ENCODE measurements at regions not wholly inside any gene's neighbourhood (a gene's known extent, or its start where the extent isn't known, plus 50 kb on each side); places are given as distances from the start of the nearest gene placed in this dataset.

- peaks cover 57 to 86% of the 10 kb centered on the region in 2 donors for H3K4me1 ChIP-seq (ENCODE audit: control insufficient read depth in 2 of 2, insufficient read depth in 2 of 2, low read length in 2 of 2)
- H3K36me3 ChIP-seq (ENCODE audit: control insufficient read depth in 2 of 2, insufficient read depth in 2 of 2, low read length in 1 of 2), result no peaks in the 10 kb centered on the region
- H3K27ac ChIP-seq (ENCODE audit: low read depth in 1 of 2, low read length in 1 of 2), result peak overlapping the region; percentile 72 to 89
- H3K4me3 ChIP-seq (ENCODE audit: low read length in 2 of 2), result peak overlapping the region in 1 of 2 donors; percentile 11
- peaks cover 0 to 7% of the 10 kb centered on the region in 2 donors for H3K9me3 ChIP-seq (ENCODE audit: control insufficient read depth in 2 of 2, insufficient read depth in 1 of 2, low read length in 1 of 2)
- peak; percentile 87 to 98 (median 96) for DNase-seq (ENCODE audit: low read depth in 6 of 9, low spot score in 9 of 9)
- WGBS, result 7% methylated on average over 6 of the region's 6 CpGs
- no peaks in the 10 kb centered on the region for H3K27me3 ChIP-seq (ENCODE audit: control insufficient read depth in 2 of 2, insufficient read depth in 1 of 2, low read length in 1 of 2)
These were observed 318.9 kb upstream of the GATB start for GRCh38 chr4:152079543-152080293.

GRCh38 chr4:152079079-152079478 lies 318.3 kb upstream of the GATB start:
- Histone ChIP-seq H3K27ac (ENCODE audit: low read depth in 1 of 2, low read length in 1 of 2) (peak overlapping the region; percentile 72 to 89), H3K9me3 (ENCODE audit: control insufficient read depth in 2 of 2, insufficient read depth in 1 of 2, low read length in 1 of 2) (peaks cover 0 to 7% of the 10 kb centered on the region in 2 donors), H3K4me1 (ENCODE audit: control insufficient read depth in 2 of 2, insufficient read depth in 2 of 2, low read length in 2 of 2) (peaks cover 56 to 86% of the 10 kb centered on the region in 2 donors), H3K27me3 (ENCODE audit: control insufficient read depth in 2 of 2, insufficient read depth in 1 of 2, low read length in 1 of 2) (no peaks in the 10 kb centered on the region), H3K36me3 (ENCODE audit: control insufficient read depth in 2 of 2, insufficient read depth in 2 of 2, low read length in 1 of 2) (no peaks in the 10 kb centered on the region), H3K4me3 (ENCODE audit: low read length in 2 of 2) (peak overlapping the region in 1 of 2 donors; percentile 5)
- no peak for DNase-seq (ENCODE audit: low read depth in 6 of 9, low spot score in 9 of 9)
- WGBS, result 93% methylated on average over 3 of the region's 3 CpGs

GRCh38 chr4:152077582-152077981 lies 316.8 kb upstream of the GATB start:
- 95% methylated on average over 2 of the region's 2 CpGs for WGBS
- Histone ChIP-seq H3K36me3 (ENCODE audit: control insufficient read depth in 2 of 2, insufficient read depth in 2 of 2, low read length in 1 of 2) (no peaks in the 10 kb centered on the region), H3K9me3 (ENCODE audit: control insufficient read depth in 2 of 2, insufficient read depth in 1 of 2, low read length in 1 of 2) (peaks cover 0 to 7% of the 10 kb centered on the region in 2 donors), H3K4me1 (ENCODE audit: control insufficient read depth in 2 of 2, insufficient read depth in 2 of 2, low read length in 2 of 2) (peaks cover 64 to 88% of the 10 kb centered on the region in 2 donors), H3K4me3 (ENCODE audit: low read length in 2 of 2) (no peak overlapping the region), H3K27me3 (ENCODE audit: control insufficient read depth in 2 of 2, insufficient read depth in 1 of 2, low read length in 1 of 2) (no peaks in the 10 kb centered on the region), H3K27ac (ENCODE audit: low read depth in 1 of 2, low read length in 1 of 2) (peak overlapping the region in 1 of 2 donors; percentile 7)
- no peak for DNase-seq (ENCODE audit: low read depth in 6 of 9, low spot score in 9 of 9)

- Histone ChIP-seq H3K27ac (ENCODE audit: low read depth in 1 of 2, low read length in 1 of 2) (peak overlapping the region in 1 of 2 donors; percentile 64), H3K27me3 (ENCODE audit: control insufficient read depth in 2 of 2, insufficient read depth in 1 of 2, low read length in 1 of 2) (no peaks in the 10 kb centered on the region), H3K9me3 (ENCODE audit: control insufficient read depth in 2 of 2, insufficient read depth in 1 of 2, low read length in 1 of 2) (peaks cover 0 to 7% of the 10 kb centered on the region in 2 donors), H3K36me3 (ENCODE audit: control insufficient read depth in 2 of 2, insufficient read depth in 2 of 2, low read length in 1 of 2) (no peaks in the 10 kb centered on the region), H3K4me1 (ENCODE audit: control insufficient read depth in 2 of 2, insufficient read depth in 2 of 2, low read length in 2 of 2) (peaks cover 62 to 93% of the 10 kb centered on the region in 2 donors), H3K4me3 (ENCODE audit: low read length in 2 of 2) (no peak overlapping the region)
- WGBS, result 93% methylated on average over 8 of the region's 8 CpGs
- DNase-seq (ENCODE audit: low read depth in 6 of 9, low spot score in 9 of 9), result no peak
These were observed 314.6 kb upstream of the GATB start for GRCh38 chr4:152075253-152075928.

- H3K4me1 ChIP-seq (ENCODE audit: control insufficient read depth in 2 of 2, insufficient read depth in 2 of 2, low read length in 2 of 2), result peaks cover 66 to 93% of the 10 kb centered on the region in 2 donors
- H3K36me3 ChIP-seq (ENCODE audit: control insufficient read depth in 2 of 2, insufficient read depth in 2 of 2, low read length in 1 of 2), result no peaks in the 10 kb centered on the region
- H3K27me3 ChIP-seq (ENCODE audit: control insufficient read depth in 2 of 2, insufficient read depth in 1 of 2, low read length in 1 of 2), result no peaks in the 10 kb centered on the region
- WGBS, result 40% methylated on average over 1 of the region's 1 CpG
- no peak for DNase-seq (ENCODE audit: low read depth in 6 of 9, low spot score in 9 of 9)
- H3K4me3 ChIP-seq (ENCODE audit: low read length in 2 of 2), result no peak overlapping the region
- peaks cover 0 to 7% of the 10 kb centered on the region in 2 donors for H3K9me3 ChIP-seq (ENCODE audit: control insufficient read depth in 2 of 2, insufficient read depth in 1 of 2, low read length in 1 of 2)
- peak overlapping the region in 1 of 2 donors; percentile 64 for H3K27ac ChIP-seq (ENCODE audit: low read depth in 1 of 2, low read length in 1 of 2)
These were observed 313.8 kb upstream of the GATB start for GRCh38 chr4:152074573-152074972.

- 91% methylated on average over 1 of the region's 1 CpG for WGBS
- Histone ChIP-seq H3K9me3 (ENCODE audit: control insufficient read depth in 2 of 2, insufficient read depth in 1 of 2, low read length in 1 of 2) (peaks cover 0 to 7% of the 10 kb centered on the region in 2 donors), H3K4me3 (ENCODE audit: low read length in 2 of 2) (no peak overlapping the region), H3K4me1 (ENCODE audit: control insufficient read depth in 2 of 2, insufficient read depth in 2 of 2, low read length in 2 of 2) (peaks cover 65 to 93% of the 10 kb centered on the region in 2 donors), H3K36me3 (ENCODE audit: control insufficient read depth in 2 of 2, insufficient read depth in 2 of 2, low read length in 1 of 2) (no peaks in the 10 kb centered on the region), H3K27me3 (ENCODE audit: control insufficient read depth in 2 of 2, insufficient read depth in 1 of 2, low read length in 1 of 2) (no peaks in the 10 kb centered on the region), H3K27ac (ENCODE audit: low read depth in 1 of 2, low read length in 1 of 2) (peak overlapping the region in 1 of 2 donors; percentile 64)
- DNase-seq (ENCODE audit: low read depth in 6 of 9, low spot score in 9 of 9), result no peak
These were observed 313.3 kb upstream of the GATB start for GRCh38 chr4:152074088-152074437.

GRCh38 chr4:152073351-152074087 lies 312.7 kb upstream of the GATB start:
- Histone ChIP-seq H3K27me3 (ENCODE audit: control insufficient read depth in 2 of 2, insufficient read depth in 1 of 2, low read length in 1 of 2) (no peaks in the 10 kb centered on the region), H3K36me3 (ENCODE audit: control insufficient read depth in 2 of 2, insufficient read depth in 2 of 2, low read length in 1 of 2) (no peaks in the 10 kb centered on the region), H3K4me3 (ENCODE audit: low read length in 2 of 2) (no peak overlapping the region), H3K4me1 (ENCODE audit: control insufficient read depth in 2 of 2, insufficient read depth in 2 of 2, low read length in 2 of 2) (peaks cover 63 to 92% of the 10 kb centered on the region in 2 donors), H3K9me3 (ENCODE audit: control insufficient read depth in 2 of 2, insufficient read depth in 1 of 2, low read length in 1 of 2) (peaks cover 0 to 7% of the 10 kb centered on the region in 2 donors), H3K27ac (ENCODE audit: low read depth in 1 of 2, low read length in 1 of 2) (peak overlapping the region in 1 of 2 donors; percentile 21)
- WGBS, result 82% methylated on average over 9 of the region's 9 CpGs
- no peak for DNase-seq (ENCODE audit: low read depth in 6 of 9, low spot score in 9 of 9)

- H3K27me3 ChIP-seq (ENCODE audit: control insufficient read depth in 2 of 2, insufficient read depth in 1 of 2, low read length in 1 of 2), result no peaks in the 10 kb centered on the region
- H3K36me3 ChIP-seq (ENCODE audit: control insufficient read depth in 2 of 2, insufficient read depth in 2 of 2, low read length in 1 of 2), result no peaks in the 10 kb centered on the region
- DNase-seq (ENCODE audit: low read depth in 6 of 9, low spot score in 9 of 9), result no peak
- peak overlapping the region in 1 of 2 donors; percentile 48 for H3K27ac ChIP-seq (ENCODE audit: low read depth in 1 of 2, low read length in 1 of 2)
- H3K4me3 ChIP-seq (ENCODE audit: low read length in 2 of 2), result no peak overlapping the region
- WGBS, result 94% methylated on average over 11 of the region's 11 CpGs
- H3K9me3 ChIP-seq (ENCODE audit: control insufficient read depth in 2 of 2, insufficient read depth in 1 of 2, low read length in 1 of 2), result peaks cover 0 to 7% of the 10 kb centered on the region in 2 donors
- H3K4me1 ChIP-seq (ENCODE audit: control insufficient read depth in 2 of 2, insufficient read depth in 2 of 2, low read length in 2 of 2), result peaks cover 61 to 93% of the 10 kb centered on the region in 2 donors
These were observed 312.1 kb upstream of the GATB start for GRCh38 chr4:152072906-152073305.

Data from thymus (tissue), 11 donors.